A549 (cell line): ENCODE measurements at regions not wholly inside any gene's neighbourhood (a gene's known extent, or its start where the extent isn't known, plus 50 kb on each side); places are given as distances from the start of the nearest gene placed in this dataset.

Source experiments
- BHLHE40 ChIP-seq: IDR thresholded peaks from 2 replicates; pipeline ENCODE4 v1.6.1; 2012; ENCODE audit warnings: low read depth, low read length, inconsistent platforms
- CBX8 ChIP-seq: fragments of 200-600 bp; sonication (generic); IDR thresholded peaks from 2 replicates; pipeline ENCODE4 v1.6.1; 2016
- CTCF ChIP-seq: fragments of >200 bp; sonication (Bioruptor Twin); formaldehyde crosslinking; IDR thresholded peaks from 3 replicates; pipeline ENCODE4 v1.5.1; 2016
- E2F6 ChIP-seq: IDR thresholded peaks from 2 replicates; pipeline ENCODE4 v1.6.1; 2012; ENCODE audit warnings: low read depth, borderline replicate concordance
- ELK1 ChIP-seq: fragments of 150-350 bp; IDR thresholded peaks from 2 replicates; pipeline ENCODE4 v1.6.1; 2014; ENCODE audit warnings: low read depth, mild to moderate bottlenecking, low read length
- EP300 ChIP-seq, 2 experiments: fragments of >200 bp; sonication (Bioruptor Twin); formaldehyde crosslinking; IDR thresholded peaks; 2 replicates in 1 of 2; 3 replicates in 1 of 2; pipeline ENCODE4 v1.6.1; 2016 to 2017
- KDM1A ChIP-seq: fragments of 200-600 bp; sonication (generic); IDR thresholded peaks from 2 replicates; pipeline ENCODE4 v1.6.1; 2016; ENCODE audit warnings: low read depth, mild to moderate bottlenecking
- NFE2L2 ChIP-seq: fragments of 150-350 bp; conservative IDR thresholded peaks from 2 replicates; pipeline ENCODE4 v1.6.1; 2014; ENCODE audit warnings: low read length
- POLR2AphosphoS2 ChIP-seq: conservative IDR thresholded peaks from 2 replicates; pipeline ENCODE4 v1.6.1; 2012; ENCODE audit warnings: low read length, improper control_type of control experiment, inconsistent platforms
- RAD21 ChIP-seq, 2 experiments: fragments of >200 bp in 1 of 2; sonication (Bioruptor Twin) in 1 of 2; formaldehyde crosslinking in 1 of 2; IDR thresholded peaks in 1 of 2; conservative IDR thresholded peaks in 1 of 2; 2 replicates in 1 of 2; 3 replicates in 1 of 2; pipeline ENCODE4 v1.6.1; 2012 to 2018; ENCODE audit warnings: inconsistent platforms in 1 of 2
- RFX5 ChIP-seq: fragments of 450-650 bp; IDR thresholded peaks from 2 replicates; pipeline ENCODE4 v1.7.1; 2014; ENCODE audit warnings: antibody characterized with exemption, mild to moderate bottlenecking, moderate library complexity

DNA sequence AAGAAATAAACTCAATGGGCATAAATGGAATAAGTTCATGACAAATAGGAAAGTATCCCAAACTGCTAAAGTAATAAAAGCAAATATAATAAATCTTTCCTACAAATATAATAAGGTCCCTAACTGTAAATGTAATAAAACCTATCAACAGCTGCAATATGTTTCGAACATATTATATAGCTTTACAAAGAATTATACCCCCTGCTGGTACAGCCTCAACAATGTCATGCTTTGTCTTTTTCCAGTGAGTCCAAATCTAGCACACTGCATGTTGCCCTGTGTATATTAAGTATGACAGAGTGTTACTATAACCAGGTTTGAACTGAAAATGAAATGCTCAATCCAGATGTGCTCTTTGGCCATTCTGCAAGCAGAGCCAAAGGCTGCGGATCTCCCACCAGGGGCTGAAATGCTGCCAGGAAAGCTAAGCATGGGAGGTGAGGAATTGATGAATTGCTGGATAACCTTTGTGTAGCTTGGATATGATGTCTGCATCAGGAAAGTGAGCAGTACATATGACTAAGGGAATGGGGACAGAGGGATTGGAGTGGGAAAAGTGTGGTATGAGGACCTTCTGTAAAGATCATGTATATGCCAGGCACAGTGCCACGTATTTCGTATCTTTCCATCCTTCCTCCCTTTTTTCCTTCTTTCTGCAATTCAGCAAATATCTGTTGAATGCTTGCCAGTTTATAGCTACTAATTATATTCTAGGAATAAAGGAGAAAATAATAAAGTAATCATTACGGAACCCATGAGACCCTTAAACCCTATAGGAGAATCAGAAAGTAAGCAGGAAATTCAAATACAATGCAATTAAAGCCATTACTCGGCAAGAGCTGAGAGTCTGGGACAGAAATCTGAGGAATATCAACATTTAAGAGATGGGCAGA is 954.6 kb upstream of the LCORL start:
- no peak for TF ChIP-seq E2F6
- TF ChIP-seq RFX5: no peak
- TF ChIP-seq CBX8: no peak
- TF ChIP-seq EP300 (IDR thresholded peaks at IDR 0.05): no peak
- TF ChIP-seq BHLHE40: no peak
- no peak for TF ChIP-seq NFE2L2
- TF ChIP-seq POLR2AphosphoS2: no peak
- no peak for TF ChIP-seq RAD21 (conservative IDR thresholded peaks at IDR 0.05 in 1 of 2, IDR thresholded peaks at IDR 0.05 in 1 of 2)
- TF ChIP-seq CTCF: no peak
- TF ChIP-seq ELK1: no peak
- TF ChIP-seq KDM1A: no peak
